GM23338 (cell line): ENCODE measurements at regions not wholly inside any gene's neighbourhood (a gene's known extent, or its start where the extent isn't known, plus 50 kb on each side); places are given as distances from the start of the nearest gene placed in this dataset.

ENCODE experiments used
- ATAC-seq: fragments of 200-7000 bp; cut with Tn5 transposase; 3 replicates; pipeline ENCODE4 v1.9.1; 2020
- DNase-seq: peaks from one replicate; pipeline ENCODE4 v3.0.0-alpha.2; 2015; ENCODE audit warnings: low spot score
- H2AFZ ChIP-seq: fragments of 200-600 bp; sonication (generic); 2 replicates; pipeline ENCODE4 v1.8.0; 2016; ENCODE audit warnings: antibody characterized with exemption, mild to moderate bottlenecking, moderate library complexity
- H3F3A ChIP-seq: fragments of 200-600 bp; sonication (generic); replicated peaks from 2 replicates; pipeline ENCODE4 v1.8.0; 2017; ENCODE audit warnings: antibody characterized with exemption, mixed run types, low read depth
- H3K27ac ChIP-seq: fragments of 200-600 bp; sonication (generic); 2 replicates; pipeline ENCODE4 v1.6.1; 2016; ENCODE audit warnings: low read depth
- H3K27me3 ChIP-seq: fragments of 200-600 bp; sonication (generic); 2 replicates; pipeline ENCODE4 v1.8.0; 2016; ENCODE audit warnings: mild to moderate bottlenecking, mixed run types, moderate library complexity; ENCODE audit not compliant: insufficient read depth
- H3K36me3 ChIP-seq: fragments of 200-600 bp; sonication (generic); 2 replicates; pipeline ENCODE4 v1.8.0; 2016; ENCODE audit warnings: mild to moderate bottlenecking; ENCODE audit not compliant: insufficient read depth
- H3K4me1 ChIP-seq: fragments of 200-600 bp; sonication (generic); 2 replicates; pipeline ENCODE4 v1.8.0; 2016; ENCODE audit warnings: mild to moderate bottlenecking, moderate library complexity; ENCODE audit not compliant: insufficient read depth
- H3K4me2 ChIP-seq: fragments of 200-600 bp; sonication (generic); 2 replicates; pipeline ENCODE4 v1.7.1; 2017; ENCODE audit warnings: mixed run types
- H3K4me3 ChIP-seq: fragments of 200-600 bp; sonication (generic); 2 replicates; pipeline ENCODE4 v1.6.1; 2016; ENCODE audit warnings: mixed run types
- H3K79me2 ChIP-seq: fragments of 200-600 bp; sonication (generic); replicated peaks from 2 replicates; pipeline ENCODE4 v1.8.0; 2017; ENCODE audit warnings: mild to moderate bottlenecking; ENCODE audit not compliant: insufficient read depth
- H3K9me2 ChIP-seq: fragments of 200-600 bp; sonication (generic); 2 replicates; pipeline ENCODE4 v1.8.0; 2017; ENCODE audit not compliant: insufficient read depth
- H4K20me1 ChIP-seq: fragments of 200-600 bp; sonication (generic); replicated peaks from 2 replicates; pipeline ENCODE4 v1.8.0; 2017; ENCODE audit warnings: mild to moderate bottlenecking; ENCODE audit not compliant: insufficient read depth
- H3K27ac Mint-ChIP-seq: 2 replicates; pipeline ENCODE4 v1.8.0; 2020; ENCODE audit warnings: inconsistent platforms, mild to moderate bottlenecking, moderate library complexity, mixed read lengths
- H3K27me3 Mint-ChIP-seq: 3 replicates; pipeline ENCODE4 v1.8.0; 2022; ENCODE audit warnings: low read depth, mild to moderate bottlenecking, moderate library complexity, mixed read lengths, inconsistent platforms; ENCODE audit not compliant: insufficient read depth, poor library complexity
- H3K36me3 Mint-ChIP-seq: 3 replicates; pipeline ENCODE4 v1.8.0; 2021; ENCODE audit warnings: low read depth, mild to moderate bottlenecking, inconsistent platforms, moderate library complexity, mixed read lengths
- H3K4me1 Mint-ChIP-seq: 3 replicates; pipeline ENCODE4 v1.8.0; 2020; ENCODE audit warnings: mild to moderate bottlenecking, inconsistent platforms, mixed read lengths
- H3K4me3 Mint-ChIP-seq: 3 replicates; pipeline ENCODE4 v1.8.0; 2021; ENCODE audit warnings: moderate library complexity, mild to moderate bottlenecking, inconsistent platforms, mixed read lengths
- H3K9me3 Mint-ChIP-seq: 3 replicates; pipeline ENCODE4 v1.8.0; 2020; ENCODE audit warnings: moderate library complexity, mild to moderate bottlenecking, inconsistent platforms, mixed read lengths
- CREB1 ChIP-seq: fragments of 250-450 bp; sonication (Bioruptor Pico); IDR thresholded peaks from 2 replicates; pipeline ENCODE4 v1.5.0; 2020; ENCODE audit warnings: low read depth, mild to moderate bottlenecking, moderate library complexity
- ETS1 ChIP-seq: IDR thresholded peaks from 2 replicates; pipeline ENCODE4 v1.6.1; 2016; ENCODE audit warnings: antibody characterized with exemption
- EZH2 ChIP-seq: fragments of 200-600 bp; sonication (generic); IDR thresholded peaks from one replicate; pipeline ENCODE4 v1.8.0; 2017; ENCODE audit warnings: antibody characterized with exemption, mild to moderate bottlenecking, low read depth; ENCODE audit not compliant: unreplicated experiment
- EZH2phosphoT487 ChIP-seq: fragments of 200-600 bp; sonication (generic); IDR thresholded peaks from one replicate; pipeline ENCODE4 v1.8.1; 2018; ENCODE audit warnings: antibody characterized with exemption; ENCODE audit not compliant: unreplicated experiment
- JUNB ChIP-seq: IDR thresholded peaks from one replicate; pipeline ENCODE4 v1.6.1; 2016; ENCODE audit warnings: antibody characterized with exemption; ENCODE audit not compliant: unreplicated experiment
- NANOG ChIP-seq: IDR thresholded peaks from 2 replicates; pipeline ENCODE4 v1.6.1; 2016; ENCODE audit warnings: antibody characterized with exemption, borderline replicate concordance
- POLR2AphosphoS5 ChIP-seq: IDR thresholded peaks from 2 replicates; pipeline ENCODE4 v1.6.1; 2016; ENCODE audit warnings: antibody characterized with exemption, low read depth
- REST ChIP-seq: IDR thresholded peaks from one replicate; pipeline ENCODE4 v1.6.1; 2018; ENCODE audit warnings: antibody characterized with exemption; ENCODE audit not compliant: unreplicated experiment
- STAT1 ChIP-seq: IDR thresholded peaks from one replicate; pipeline ENCODE4 v1.6.1; 2016; ENCODE audit warnings: antibody characterized with exemption; ENCODE audit not compliant: unreplicated experiment
- ZNF114 ChIP-seq: fragments of 250-450 bp; sonication (Bioruptor Pico); IDR thresholded peaks from 2 replicates; pipeline ENCODE4 v1.5.0; 2020; ENCODE audit warnings: mild to moderate bottlenecking, moderate library complexity
- ZNF331 ChIP-seq: fragments of 250-450 bp; sonication (Bioruptor Pico); IDR thresholded peaks from 2 replicates; pipeline ENCODE4 v1.5.0; 2020; ENCODE audit warnings: low read depth, mild to moderate bottlenecking, moderate library complexity
- ZNF462 ChIP-seq: fragments of 250-450 bp; sonication (Bioruptor Pico); IDR thresholded peaks from 2 replicates; pipeline ENCODE4 v1.5.0; 2020; ENCODE audit warnings: mild to moderate bottlenecking, moderate library complexity
- TF ChIP-seq, protein P1 (sequence below), 2 experiments: fragments of 200-600 bp in 1 of 2; sonication (generic) in 1 of 2; conservative IDR thresholded peaks; 2 replicates each; pipeline versions ENCODE4 v1.5.1 to v1.6.1; 2016 to 2017; ENCODE audit warnings: antibody characterized with exemption in 2 of 2, low read depth in 2 of 2, mild to moderate bottlenecking in 2 of 2, moderate library complexity in 1 of 2

DNA sequence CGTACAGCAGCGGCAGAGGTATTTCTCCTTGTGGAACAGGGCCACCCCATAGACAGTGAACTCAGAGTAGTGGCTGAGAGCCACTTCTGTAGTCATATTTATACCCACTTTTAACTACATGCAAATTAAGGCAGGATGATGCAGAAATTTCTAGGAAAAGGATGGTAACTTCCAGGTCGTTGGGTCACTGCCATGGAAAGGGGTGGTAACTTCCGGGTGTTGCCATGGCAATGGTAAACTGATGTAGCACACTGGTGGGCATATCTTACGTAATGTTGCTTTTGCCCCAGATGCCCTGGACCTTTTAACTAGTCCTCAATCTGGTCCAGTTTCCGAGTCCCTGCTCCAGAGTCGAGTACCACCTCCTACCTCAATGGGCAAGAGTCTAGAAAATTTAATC lies 154.8 kb upstream of the AGA start:
- Histone ChIP-seq H2AFZ (no peak overlapping the region; the same call in 1 of the 2 replicates), H3K4me3 (no peak overlapping the region), H3K4me1 (peaks cover 6% of the 10 kb centered on the region; the same call in 1 of the 2 replicates), H3K79me2 (no peaks in the 10 kb centered on the region), H3K27me3 (no peaks in the 10 kb centered on the region), H3K9me2 (no peaks in the 10 kb centered on the region), H3K4me2 (no peak overlapping the region), H3K27ac (no peak overlapping the region), H4K20me1 (no peaks in the 10 kb centered on the region), H3K36me3 (no peaks in the 10 kb centered on the region), H3F3A (no peaks in the 10 kb centered on the region)
- Mint-ChIP-seq H3K9me3 (no peaks in the 10 kb centered on the region), H3K27ac (peak overlapping the region; percentile 75; the same call in 1 of the 2 replicates), H3K4me1 (peaks cover 14% of the 10 kb centered on the region), H3K4me3 (no peak overlapping the region), H3K27me3 (no peaks in the 10 kb centered on the region), H3K36me3 (no peaks in the 10 kb centered on the region)
- no peak for ATAC-seq
- TF ChIP-seq EZH2 (no peak), ZNF462 (CRISPR knock-in tag) (no peak), REST (no peak), CREB1 (CRISPR knock-in tag) (no peak), ZNF114 (CRISPR knock-in tag) (no peak), ETS1 (no peak), NANOG (no peak), ZNF331 (no peak), JUNB (no peak), EZH2phosphoT487 (no peak), STAT1 (no peak), POLR2AphosphoS5 (no peak)
- TF ChIP-seq, protein P1, sequence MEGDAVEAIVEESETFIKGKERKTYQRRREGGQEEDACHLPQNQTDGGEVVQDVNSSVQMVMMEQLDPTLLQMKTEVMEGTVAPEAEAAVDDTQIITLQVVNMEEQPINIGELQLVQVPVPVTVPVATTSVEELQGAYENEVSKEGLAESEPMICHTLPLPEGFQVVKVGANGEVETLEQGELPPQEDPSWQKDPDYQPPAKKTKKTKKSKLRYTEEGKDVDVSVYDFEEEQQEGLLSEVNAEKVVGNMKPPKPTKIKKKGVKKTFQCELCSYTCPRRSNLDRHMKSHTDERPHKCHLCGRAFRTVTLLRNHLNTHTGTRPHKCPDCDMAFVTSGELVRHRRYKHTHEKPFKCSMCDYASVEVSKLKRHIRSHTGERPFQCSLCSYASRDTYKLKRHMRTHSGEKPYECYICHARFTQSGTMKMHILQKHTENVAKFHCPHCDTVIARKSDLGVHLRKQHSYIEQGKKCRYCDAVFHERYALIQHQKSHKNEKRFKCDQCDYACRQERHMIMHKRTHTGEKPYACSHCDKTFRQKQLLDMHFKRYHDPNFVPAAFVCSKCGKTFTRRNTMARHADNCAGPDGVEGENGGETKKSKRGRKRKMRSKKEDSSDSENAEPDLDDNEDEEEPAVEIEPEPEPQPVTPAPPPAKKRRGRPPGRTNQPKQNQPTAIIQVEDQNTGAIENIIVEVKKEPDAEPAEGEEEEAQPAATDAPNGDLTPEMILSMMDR (conservative IDR thresholded peaks at IDR 0.05; ENCODE audit: low read depth in 2 of 2), result no peak
- no peak for DNase-seq
